ENCODE measurements at regions not wholly inside any gene's neighbourhood (a gene's known extent, or its start where the extent isn't known, plus 50 kb on each side); places are given as distances from the start of the nearest gene placed in this dataset.

GRCh38 chr6:11650711-11651110, 113.2 kb downstream of the TMEM170B start:
- CTCF ChIA-PET = no interaction called here
- H3K27ac ChIP-seq (ENCODE audit: low read length) = no peak overlapping the region

GRCh38 chr6:11653028-11653583, 115.6 kb downstream of the TMEM170B start:
- intact Hi-C loops (cut with micrococcal nuclease) = loop anchor here (10.0 kb wide), 1 partner anchor 952 kb away; no protein-coding TSS in a partner anchor
- Histone ChIP-seq H3K4me2 (ENCODE audit: low read length) (peak overlapping the region; percentile 25), H4K20me1 (ENCODE audit: low read length) (no peaks in the 10 kb centered on the region), H3K27ac (ENCODE audit: low read length) (no peak overlapping the region), H3K27me3 (ENCODE audit: low read length) (no peaks in the 10 kb centered on the region), H3F3A (ENCODE audit: low read length, unreplicated experiment) (no peaks in the 10 kb centered on the region), H3K9ac (ENCODE audit: low read length) (no peak overlapping the region), H3K4me1 (ENCODE audit: insufficient read depth, low read length) (peaks cover 37% of the 10 kb centered on the region), H3K4me3 (ENCODE audit: low read length) (no peak overlapping the region), H3K9me2 (replicated peaks; ENCODE audit: low read length) (no peaks in the 10 kb centered on the region), H3K79me2 (ENCODE audit: low read length) (no peaks in the 10 kb centered on the region), H2AFZ (ENCODE audit: low read length) (peak overlapping the region; percentile 11; the same call in 1 of the 2 replicates), H3K36me3 (ENCODE audit: low read depth, low read length) (no peaks in the 10 kb centered on the region), H3K9me3 (ENCODE audit: low read length) (no peaks in the 10 kb centered on the region)
- ATAC-seq (peak; percentile 64), DNase-seq (peak; percentile 74)
- POLR2A ChIA-PET (ENCODE audit: unreplicated experiment) = no interaction called here
- CTCF ChIA-PET = no interaction called here
- TF ChIP-seq EZH2phosphoT487 (IDR thresholded peaks at IDR 0.05; ENCODE audit: borderline replicate concordance, low read length) = no peak
- no peak for TF ChIP-seq EZH2 (IDR thresholded peaks at IDR 0.05; ENCODE audit: low read length, unreplicated experiment)
- TF ChIP-seq CTCF (conservative IDR thresholded peaks at IDR 0.05; ENCODE audit: low read depth, low read length) = no peak
- no TSS peak for BruUV-seq (replicated peaks)

More at GRCh38 chr6:11650711-11651110, 113.2 kb downstream of the TMEM170B start:
- POLR2A ChIA-PET (ENCODE audit: unreplicated experiment) = no interaction called here
- no peak for TF ChIP-seq CTCF (conservative IDR thresholded peaks at IDR 0.05; ENCODE audit: low read depth, low read length)
- TF ChIP-seq EZH2 (IDR thresholded peaks at IDR 0.05; ENCODE audit: low read length, unreplicated experiment) = no peak
- TF ChIP-seq EZH2phosphoT487 (IDR thresholded peaks at IDR 0.05; ENCODE audit: borderline replicate concordance, low read length) = no peak
- Histone ChIP-seq H3K9me2 (replicated peaks; ENCODE audit: low read length) (no peaks in the 10 kb centered on the region), H3K9me3 (ENCODE audit: low read length) (no peaks in the 10 kb centered on the region), H2AFZ (ENCODE audit: low read length) (no peak overlapping the region), H3K4me1 (ENCODE audit: insufficient read depth, low read length) (peaks cover 32% of the 10 kb centered on the region), H3K79me2 (ENCODE audit: low read length) (no peaks in the 10 kb centered on the region), H3K4me2 (ENCODE audit: low read length) (peak overlapping the region; percentile 11; the same call in 1 of the 2 replicates), H4K20me1 (ENCODE audit: low read length) (no peaks in the 10 kb centered on the region), H3K36me3 (ENCODE audit: low read depth, low read length) (no peaks in the 10 kb centered on the region), H3K9ac (ENCODE audit: low read length) (no peak overlapping the region), H3F3A (ENCODE audit: low read length, unreplicated experiment) (no peaks in the 10 kb centered on the region), H3K4me3 (ENCODE audit: low read length) (no peak overlapping the region), H3K27me3 (ENCODE audit: low read length) (no peaks in the 10 kb centered on the region)
- intact Hi-C loops (cut with micrococcal nuclease) = loop anchor here (10.0 kb wide), 1 partner anchor 954 kb away; no protein-coding TSS in a partner anchor
- BruUV-seq (replicated peaks) = no TSS peak
- ATAC-seq = 0 out of 2 replicates have a peak, but pooled peaks have one; percentile 13
- DNase-seq = peak; percentile 26

- Histone ChIP-seq H3K9ac (ENCODE audit: low read length) (no peak overlapping the region), H3K36me3 (ENCODE audit: low read depth, low read length) (no peaks in the 10 kb centered on the region), H3K9me3 (ENCODE audit: low read length) (no peaks in the 10 kb centered on the region), H4K20me1 (ENCODE audit: low read length) (no peaks in the 10 kb centered on the region), H2AFZ (ENCODE audit: low read length) (no peak overlapping the region; the same call in 1 of the 2 replicates), H3K27ac (ENCODE audit: low read length) (no peak overlapping the region), H3K4me2 (ENCODE audit: low read length) (peak overlapping the region; percentile 52; the same call in 1 of the 2 replicates), H3K9me2 (replicated peaks; ENCODE audit: low read length) (no peaks in the 10 kb centered on the region), H3F3A (ENCODE audit: low read length, unreplicated experiment) (no peaks in the 10 kb centered on the region), H3K27me3 (ENCODE audit: low read length) (no peaks in the 10 kb centered on the region), H3K79me2 (ENCODE audit: low read length) (no peaks in the 10 kb centered on the region), H3K4me1 (ENCODE audit: insufficient read depth, low read length) (peaks cover 35% of the 10 kb centered on the region), H3K4me3 (ENCODE audit: low read length) (no peak overlapping the region)
- CTCF ChIA-PET = no interaction called here
- no TSS peak for BruUV-seq (replicated peaks)
- no peak for TF ChIP-seq EZH2 (IDR thresholded peaks at IDR 0.05; ENCODE audit: low read length, unreplicated experiment)
- no peak for TF ChIP-seq CTCF (conservative IDR thresholded peaks at IDR 0.05; ENCODE audit: low read depth, low read length)
- TF ChIP-seq EZH2phosphoT487 (IDR thresholded peaks at IDR 0.05; ENCODE audit: borderline replicate concordance, low read length) = no peak
- DNase-seq = no peak
- no peak for ATAC-seq
- POLR2A ChIA-PET (ENCODE audit: unreplicated experiment) = interaction anchor here (0.6 kb wide), 1 partner anchor 200 kb away, joined by 3 read pairs; no protein-coding TSS in a partner anchor
- intact Hi-C loops (cut with micrococcal nuclease) = loop anchor here (1.0 to 10.0 kb wide), 8 partner anchors 45 to 950 kb away; no protein-coding TSS in a partner anchor
Measured at GRCh38 chr6:11654876-11655275, 117.3 kb downstream of the TMEM170B start.
